ENCODE measurements at regions not wholly inside any gene's neighbourhood (a gene's known extent, or its start where the extent isn't known, plus 50 kb on each side); places are given as distances from the start of the nearest gene placed in this dataset.

DNA sequence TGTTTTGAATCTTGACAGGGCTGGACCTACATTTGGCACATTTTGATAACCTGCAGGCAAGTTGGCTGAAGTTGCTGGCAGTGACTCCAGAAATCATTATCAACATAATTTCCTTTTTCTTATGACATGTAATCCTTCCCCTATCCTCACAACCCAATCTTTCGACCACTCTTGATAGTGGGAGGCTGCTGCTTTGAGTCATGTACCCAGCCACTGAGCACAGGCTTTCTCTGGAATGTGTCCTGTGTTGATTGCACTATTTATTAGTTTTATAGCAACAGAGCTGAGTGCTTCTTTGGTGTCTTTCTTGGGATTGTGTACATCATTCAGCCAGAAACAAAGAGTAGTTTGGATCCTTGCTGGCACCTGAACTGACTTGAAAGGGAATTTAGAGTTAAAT is 183.1 kb upstream of the LEF1 start:
- no peak for TF ChIP-seq CTCF (IDR thresholded peaks at IDR 0.05)
- no peak for TF ChIP-seq POLR2A (IDR thresholded peaks at IDR 0.05)

Measured in prostate gland (tissue), 2 donors.